Naive thymus-derived CD4-positive, alpha-beta T cell (primary cell): ENCODE measurements at regions not wholly inside any gene's neighbourhood (a gene's known extent, or its start where the extent isn't known, plus 50 kb on each side); places are given as distances from the start of the nearest gene placed in this dataset.

Source experiments
- ATAC-seq: fragments of 150-1000 bp; cut with Tn5 transposase; 2 replicates; pipeline ENCODE4 v1.10.0; 2021; ENCODE audit warnings: mild to moderate bottlenecking, moderate library complexity
- CTCF ChIA-PET: fragments of 350-600 bp; sonication (Branson Sonifier 250); formaldehyde crosslinking; loops from one replicate; lab custom pipeline; 2021; ENCODE audit warnings: antibody characterized with exemption; lab: Charles Lee
- POLR2A ChIA-PET: fragments of 350-600 bp; sonication (Branson Sonifier 250); formaldehyde crosslinking; loops from one replicate; lab custom pipeline; 2021; ENCODE audit warnings: antibody characterized with exemption, inconsistent platforms; lab: Charles Lee
- DNase-seq, 9 donors: peaks; one replicate each; pipeline versions ENCODE4 v3.0.0 to v3.0.0-alpha.2; 2020 to 2022; ENCODE audit warnings: mixed read lengths in 1 of 9
- H3K27ac ChIP-seq: one replicate; pipeline ENCODE4 v1.7.0; 2013; ENCODE audit warnings: mild to moderate bottlenecking, low read depth, low read length, moderate library complexity
- H3K27me3 ChIP-seq, 2 donors: one replicate each; pipeline ENCODE4 v1.7.0; 2013; ENCODE audit warnings: low read length in 2 of 2, mild to moderate bottlenecking in 2 of 2, moderate library complexity in 2 of 2; ENCODE audit not compliant: control insufficient read depth in 2 of 2, insufficient read depth in 2 of 2
- H3K36me3 ChIP-seq, 3 experiments: 1 replicate in 2 of 3; 2 replicates in 1 of 3; pipeline ENCODE4 v1.7.0; 2013; ENCODE audit warnings: low read length in 3 of 3, mild to moderate bottlenecking in 3 of 3, moderate library complexity in 1 of 3; ENCODE audit not compliant: insufficient read depth in 3 of 3, control insufficient read depth in 2 of 3
- H3K4me1 ChIP-seq, 2 donors: one replicate each; pipeline ENCODE4 v1.7.0; 2013; ENCODE audit warnings: low read length in 2 of 2, mild to moderate bottlenecking in 2 of 2, moderate library complexity in 1 of 2; ENCODE audit not compliant: control insufficient read depth in 2 of 2, insufficient read depth in 2 of 2
- H3K4me3 ChIP-seq: 2 replicates; pipeline ENCODE4 v1.7.0; 2013; ENCODE audit warnings: mild to moderate bottlenecking, low read length
- H3K9me3 ChIP-seq, 3 experiments: 1 replicate in 2 of 3; 2 replicates in 1 of 3; pipeline ENCODE4 v1.7.0; 2013; ENCODE audit warnings: low read length in 3 of 3; ENCODE audit not compliant: control insufficient read depth in 2 of 3
- H3K27ac Mint-ChIP-seq, 9 donors: one replicate each; pipeline ENCODE4 v1.8.0; 2020 to 2022; ENCODE audit warnings: mixed read lengths in 9 of 9, mild to moderate bottlenecking in 8 of 9, moderate library complexity in 5 of 9, inconsistent platforms in 2 of 9
- H3K27me3 Mint-ChIP-seq, 5 donors: one replicate each; pipeline ENCODE4 v1.8.0; 2021 to 2022; ENCODE audit warnings: mixed read lengths in 5 of 5, mild to moderate bottlenecking in 1 of 5
- H3K36me3 Mint-ChIP-seq, 5 donors: one replicate each; pipeline ENCODE4 v1.8.0; 2020 to 2022; ENCODE audit warnings: mixed read lengths in 5 of 5, mild to moderate bottlenecking in 3 of 5, inconsistent platforms in 1 of 5
- H3K4me1 Mint-ChIP-seq, 7 donors: one replicate each; pipeline ENCODE4 v1.8.0; 2020 to 2022; ENCODE audit warnings: mixed read lengths in 7 of 7, mild to moderate bottlenecking in 3 of 7, inconsistent platforms in 1 of 7
- H3K4me3 Mint-ChIP-seq, 10 donors: one replicate each; pipeline ENCODE4 v1.8.0; 2020 to 2022; ENCODE audit warnings: mild to moderate bottlenecking in 10 of 10, mixed read lengths in 10 of 10, moderate library complexity in 6 of 10, inconsistent platforms in 2 of 10
- H3K9me3 Mint-ChIP-seq, 11 donors: one replicate each; pipeline ENCODE4 v1.8.0; 2020 to 2022; ENCODE audit warnings: mixed read lengths in 11 of 11, mild to moderate bottlenecking in 4 of 11, inconsistent platforms in 1 of 11, moderate library complexity in 1 of 11
- intact Hi-C, 2 donors: fragments of 100-400 bp; cut with micrococcal nuclease; formaldehyde crosslinking; loops; one replicate each; pipeline ENCODE4 v1.15.1; 2023

DNA sequence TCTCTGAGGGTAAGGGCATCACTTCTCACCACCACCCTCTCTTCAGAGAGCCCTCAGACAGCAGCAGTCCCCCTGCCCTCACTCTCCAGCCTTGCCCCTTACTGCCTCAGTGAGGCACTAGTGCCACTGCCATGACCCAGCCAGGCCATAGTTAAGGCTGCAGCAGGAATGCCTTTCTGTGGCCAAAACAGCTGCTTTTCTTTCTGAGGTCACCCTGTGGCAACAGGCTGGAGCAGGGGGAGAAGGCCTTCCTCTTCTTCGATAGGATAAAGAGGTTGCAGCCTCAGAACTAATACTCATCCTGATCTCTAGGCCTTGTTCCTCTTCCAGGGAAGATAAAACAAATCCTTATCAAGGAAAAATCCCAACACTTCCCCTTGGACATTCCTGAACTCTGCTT is 56.8 kb upstream of the ECI2 start:
- H3K4me3 ChIP-seq = no peak overlapping the region
- H3K27ac ChIP-seq = no peak overlapping the region
- no peaks in the 10 kb centered on the region for H3K4me1 ChIP-seq
- Mint-ChIP-seq H3K36me3 (peaks cover 0 to 4% (median 0%) of the 10 kb centered on the region in 5 donors), H3K4me1 (no peaks in the 10 kb centered on the region), H3K27ac (no peak overlapping the region), H3K27me3 (peaks cover 0 to 8% (median 4%) of the 10 kb centered on the region in 5 donors), H3K9me3 (peaks cover 0 to 3% (median 0%) of the 10 kb centered on the region in 11 donors), H3K4me3 (no peak overlapping the region)
- no peak for ATAC-seq
- no peaks in the 10 kb centered on the region for H3K27me3 ChIP-seq
- no peak for DNase-seq
- H3K9me3 ChIP-seq = no peaks in the 10 kb centered on the region
- intact Hi-C loops = no loop called here
- no peaks in the 10 kb centered on the region for H3K36me3 ChIP-seq
- ChIA-PET CTCF (no interaction called here), POLR2A (no interaction called here)

DNA sequence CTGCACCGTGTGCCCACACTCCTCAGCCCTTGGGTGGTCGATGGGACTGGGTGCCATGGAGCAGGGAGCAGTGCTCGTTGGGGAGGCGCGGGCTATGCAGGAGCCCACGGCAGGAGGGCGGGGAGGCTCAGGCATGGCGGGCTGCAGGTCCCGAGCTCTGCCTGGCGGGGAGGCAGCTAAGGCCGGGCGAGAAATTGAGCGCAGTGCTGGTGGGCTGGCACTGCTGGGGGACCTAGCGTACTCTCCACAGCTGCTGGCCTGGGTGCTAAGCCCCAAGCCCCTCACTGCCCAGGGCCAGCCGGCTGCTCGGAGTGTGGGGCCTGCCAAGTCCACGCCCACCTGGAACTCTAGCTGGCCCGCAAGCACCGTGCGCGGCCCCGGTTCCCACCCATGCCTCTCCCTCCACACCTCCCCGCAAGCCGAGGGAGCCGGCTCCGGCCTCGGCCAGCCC is 55.9 kb upstream of the ECI2 start:
- no peaks in the 10 kb centered on the region for H3K27me3 ChIP-seq
- no peak overlapping the region for H3K4me3 ChIP-seq
- no peak for DNase-seq
- no peak for ATAC-seq
- intact Hi-C loops = no loop called here
- Mint-ChIP-seq H3K27me3 (peaks cover 0 to 6% (median 4%) of the 10 kb centered on the region in 5 donors), H3K4me1 (no peaks in the 10 kb centered on the region), H3K27ac (no peak overlapping the region), H3K36me3 (peaks cover 0 to 4% (median 0%) of the 10 kb centered on the region in 5 donors), H3K4me3 (no peak overlapping the region), H3K9me3 (peaks cover 0 to 3% (median 0%) of the 10 kb centered on the region in 11 donors)
- no peaks in the 10 kb centered on the region for H3K4me1 ChIP-seq
- H3K27ac ChIP-seq = no peak overlapping the region
- POLR2A ChIA-PET = no interaction called here
- H3K36me3 ChIP-seq = no peaks in the 10 kb centered on the region
- CTCF ChIA-PET = no interaction called here
- no peaks in the 10 kb centered on the region for H3K9me3 ChIP-seq

DNA sequence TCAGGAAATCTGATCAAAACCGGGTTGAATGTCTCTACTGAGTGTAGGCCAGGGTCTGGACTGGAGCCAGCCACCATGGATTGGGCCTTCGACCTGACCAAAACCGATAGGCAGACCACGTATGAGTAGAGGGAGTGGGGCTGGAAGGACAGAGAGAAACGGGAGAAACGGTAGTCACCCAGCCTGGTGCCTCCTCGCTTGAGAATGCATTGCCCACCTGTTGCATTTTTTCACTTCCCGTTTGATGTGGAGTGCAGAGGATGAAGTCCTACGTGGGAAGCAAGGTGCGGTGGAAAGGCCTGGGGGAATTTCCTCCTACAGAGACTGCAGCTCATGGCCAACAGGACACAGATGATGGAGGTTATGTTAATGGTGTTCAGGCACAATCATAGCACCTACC is 53.9 kb upstream of the ECI2 start:
- Histone ChIP-seq H3K27me3 (no peaks in the 10 kb centered on the region), H3K36me3 (no peaks in the 10 kb centered on the region), H3K9me3 (no peaks in the 10 kb centered on the region), H3K4me3 (no peak overlapping the region), H3K4me1 (no peaks in the 10 kb centered on the region), H3K27ac (no peak overlapping the region)
- Mint-ChIP-seq H3K9me3 (peaks cover 0 to 6% (median 0%) of the 10 kb centered on the region in 11 donors), H3K4me3 (no peak overlapping the region), H3K36me3 (no peaks in the 10 kb centered on the region), H3K4me1 (peaks cover 0 to 6% (median 0%) of the 10 kb centered on the region in 7 donors), H3K27ac (no peak overlapping the region), H3K27me3 (peaks cover 0 to 8% (median 5%) of the 10 kb centered on the region in 5 donors)
- ChIA-PET CTCF (no interaction called here), POLR2A (no interaction called here)
- ATAC-seq (no peak), DNase-seq (no peak)
- intact Hi-C loops = no loop called here

DNA sequence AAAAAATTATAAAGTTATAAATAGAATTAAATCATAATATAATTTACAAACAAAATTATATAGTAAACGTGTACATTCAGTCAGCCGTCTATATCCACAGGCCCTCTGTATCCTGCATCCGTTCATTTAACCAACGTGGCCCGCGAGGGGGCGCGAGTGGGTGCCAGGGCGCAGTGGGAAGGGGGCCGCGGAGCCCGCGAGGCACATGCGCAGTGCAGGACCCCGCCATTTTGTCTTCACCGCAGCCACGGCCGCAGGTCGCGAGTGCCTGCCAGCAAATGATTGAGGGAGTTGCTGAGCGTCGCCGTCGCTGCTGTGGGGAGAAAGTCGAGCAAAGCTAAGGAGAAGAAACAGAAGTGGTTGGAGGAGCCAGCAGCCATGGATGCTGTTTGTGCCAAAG is 53.4 kb upstream of the ECI2 start:
- no peaks in the 10 kb centered on the region for H3K27me3 ChIP-seq
- H3K36me3 ChIP-seq = no peaks in the 10 kb centered on the region
- ChIA-PET CTCF (no interaction called here), POLR2A (no interaction called here)
- intact Hi-C loops = no loop called here
- H3K27ac ChIP-seq = no peak overlapping the region
- H3K9me3 ChIP-seq = no peaks in the 10 kb centered on the region
- H3K4me3 Mint-ChIP-seq = no peak overlapping the region
- no peak for DNase-seq
- peaks cover 0 to 6% (median 0%) of the 10 kb centered on the region in 7 donors for H3K4me1 Mint-ChIP-seq
- H3K4me1 ChIP-seq = no peaks in the 10 kb centered on the region
- H3K36me3 Mint-ChIP-seq = no peaks in the 10 kb centered on the region
- peaks cover 0 to 6% (median 0%) of the 10 kb centered on the region in 11 donors for H3K9me3 Mint-ChIP-seq
- H3K4me3 ChIP-seq = no peak overlapping the region
- H3K27me3 Mint-ChIP-seq = peaks cover 0 to 8% (median 5%) of the 10 kb centered on the region in 5 donors
- no peak for ATAC-seq
- no peak overlapping the region for H3K27ac Mint-ChIP-seq

DNA sequence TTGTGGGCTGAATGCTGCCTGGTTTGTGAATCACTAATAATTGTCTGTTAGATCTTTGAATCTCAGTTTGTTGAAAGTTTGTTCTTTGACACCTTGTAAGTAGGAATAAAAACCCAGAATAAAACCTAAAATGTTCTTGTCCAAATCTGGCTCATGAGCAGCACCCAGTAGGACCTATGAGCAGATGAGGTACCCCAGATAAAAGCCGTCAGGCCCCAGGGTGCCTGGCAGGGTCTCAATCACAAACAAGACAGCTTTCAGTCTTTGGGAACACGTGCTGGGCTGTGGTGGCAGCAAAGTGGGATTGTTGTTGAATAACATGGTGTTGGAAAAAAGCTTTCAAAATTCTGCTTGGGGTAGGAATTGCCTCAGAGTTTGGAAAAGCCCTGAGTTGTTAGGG is 52.1 kb upstream of the ECI2 start:
- H3K36me3 ChIP-seq = no peaks in the 10 kb centered on the region
- ChIA-PET POLR2A (interaction anchor here (0.6 kb wide), 1 partner anchor 1421 kb away, joined by 3 read pairs; no protein-coding TSS in a partner anchor), CTCF (interaction anchor here (0.9 kb wide), 1 partner anchor 169 kb away, joined by 3 read pairs; no protein-coding TSS in a partner anchor)
- ATAC-seq = no peak
- no peaks in the 10 kb centered on the region for H3K36me3 Mint-ChIP-seq
- intact Hi-C loops = no loop called here
- no peak overlapping the region for H3K27ac ChIP-seq
- H3K9me3 Mint-ChIP-seq = peaks cover 0 to 6% (median 0%) of the 10 kb centered on the region in 11 donors
- H3K4me1 Mint-ChIP-seq = peaks cover 0 to 6% (median 0%) of the 10 kb centered on the region in 7 donors
- H3K9me3 ChIP-seq = no peaks in the 10 kb centered on the region
- H3K4me1 ChIP-seq = no peaks in the 10 kb centered on the region
- H3K27me3 Mint-ChIP-seq = peaks cover 0 to 8% (median 5%) of the 10 kb centered on the region in 5 donors
- no peak overlapping the region for H3K4me3 ChIP-seq
- no peak overlapping the region for H3K4me3 Mint-ChIP-seq
- no peaks in the 10 kb centered on the region for H3K27me3 ChIP-seq
- DNase-seq = no peak
- no peak overlapping the region for H3K27ac Mint-ChIP-seq

DNA sequence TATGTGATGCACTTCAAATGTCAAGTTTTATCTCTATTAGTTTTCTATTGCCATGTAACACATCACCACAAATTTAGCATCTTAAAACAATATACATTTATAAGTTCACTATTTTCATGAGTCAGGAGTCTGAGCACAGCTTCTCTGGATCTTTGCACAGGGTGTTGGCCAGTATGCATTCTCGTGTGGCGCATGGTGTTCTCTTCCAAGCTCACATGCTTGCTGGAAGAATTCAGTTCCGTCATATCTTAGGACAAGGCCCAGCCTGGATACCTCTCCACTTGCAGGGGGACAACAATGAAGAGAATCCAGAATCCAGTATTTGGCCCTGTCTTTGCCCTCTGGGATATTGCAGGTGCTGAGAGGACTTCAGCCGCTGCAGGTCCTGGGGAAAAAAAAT is 51.0 kb upstream of the ECI2 start:
- no peaks in the 10 kb centered on the region for H3K36me3 Mint-ChIP-seq
- intact Hi-C loops = no loop called here
- Histone ChIP-seq H3K36me3 (no peaks in the 10 kb centered on the region), H3K4me3 (no peak overlapping the region), H3K9me3 (no peaks in the 10 kb centered on the region), H3K4me1 (no peaks in the 10 kb centered on the region), H3K27me3 (no peaks in the 10 kb centered on the region), H3K27ac (no peak overlapping the region)
- CTCF ChIA-PET = no interaction called here
- DNase-seq (no peak), ATAC-seq (no peak)
- POLR2A ChIA-PET = no interaction called here
- H3K27ac Mint-ChIP-seq = no peak overlapping the region
- H3K9me3 Mint-ChIP-seq = peaks cover 0 to 6% (median 0%) of the 10 kb centered on the region in 11 donors
- peaks cover 0 to 9% (median 5%) of the 10 kb centered on the region in 5 donors for H3K27me3 Mint-ChIP-seq
- peaks cover 0 to 6% (median 0%) of the 10 kb centered on the region in 7 donors for H3K4me1 Mint-ChIP-seq
- no peak overlapping the region for H3K4me3 Mint-ChIP-seq

DNA sequence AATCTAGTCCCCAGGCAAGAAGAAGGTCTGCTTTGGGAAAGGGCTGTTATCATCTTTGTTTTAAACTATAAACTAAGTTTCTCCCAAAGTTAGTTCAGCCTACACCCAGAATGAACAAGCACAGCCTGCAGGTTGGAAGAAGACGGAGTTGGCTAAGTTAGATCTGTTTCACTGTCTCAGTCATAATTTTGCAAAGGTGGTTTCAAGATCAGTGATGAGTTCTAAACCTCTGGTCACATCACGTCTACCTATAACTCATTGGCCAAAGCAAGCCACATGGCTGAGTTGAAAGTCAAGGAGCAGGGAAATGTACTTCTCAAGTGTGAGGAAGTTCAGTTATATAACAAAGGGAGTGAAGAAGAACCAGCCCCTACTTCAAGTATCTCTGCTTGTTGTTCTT is 50.5 kb upstream of the ECI2 start:
- peaks cover 0 to 6% (median 0%) of the 10 kb centered on the region in 11 donors for H3K9me3 Mint-ChIP-seq
- Histone ChIP-seq H3K4me1 (no peaks in the 10 kb centered on the region), H3K36me3 (no peaks in the 10 kb centered on the region), H3K9me3 (no peaks in the 10 kb centered on the region), H3K27me3 (no peaks in the 10 kb centered on the region), H3K4me3 (no peak overlapping the region), H3K27ac (no peak overlapping the region)
- ATAC-seq = no peak
- H3K36me3 Mint-ChIP-seq = no peaks in the 10 kb centered on the region
- DNase-seq = no peak
- intact Hi-C loops = no loop called here
- H3K27me3 Mint-ChIP-seq = peaks cover 2 to 9% (median 5%) of the 10 kb centered on the region in 5 donors
- no peak overlapping the region for H3K27ac Mint-ChIP-seq
- no peak overlapping the region for H3K4me3 Mint-ChIP-seq
- ChIA-PET CTCF (no interaction called here), POLR2A (no interaction called here)
- peaks cover 0 to 6% (median 0%) of the 10 kb centered on the region in 7 donors for H3K4me1 Mint-ChIP-seq
